ENCODE measurements at regions not wholly inside any gene's neighbourhood (a gene's known extent, or its start where the extent isn't known, plus 50 kb on each side); places are given as distances from the start of the nearest gene placed in this dataset.

DNA sequence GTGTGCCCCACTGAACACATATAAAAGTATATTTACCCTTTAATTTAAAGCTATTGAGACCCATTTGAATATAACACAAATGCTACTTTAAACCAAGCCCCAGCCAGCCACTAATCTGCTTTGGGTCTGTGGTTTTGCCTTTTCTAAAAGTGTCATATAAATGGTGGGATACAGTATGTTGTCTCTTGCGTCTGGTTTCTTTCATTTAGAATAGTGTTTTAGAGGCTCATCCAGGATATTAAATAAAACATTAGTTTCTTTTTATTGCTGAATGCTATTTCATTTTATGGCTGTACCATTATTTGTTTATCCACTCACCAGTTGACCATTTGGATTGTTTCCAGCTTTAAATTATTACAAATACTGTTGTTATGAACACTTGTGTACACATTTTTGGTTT, 290.5 kb upstream of the SORL1-AS1 start:
- TF ChIP-seq POLR2A (IDR thresholded peaks at IDR 0.05), result no peak
- TF ChIP-seq, protein P1, sequence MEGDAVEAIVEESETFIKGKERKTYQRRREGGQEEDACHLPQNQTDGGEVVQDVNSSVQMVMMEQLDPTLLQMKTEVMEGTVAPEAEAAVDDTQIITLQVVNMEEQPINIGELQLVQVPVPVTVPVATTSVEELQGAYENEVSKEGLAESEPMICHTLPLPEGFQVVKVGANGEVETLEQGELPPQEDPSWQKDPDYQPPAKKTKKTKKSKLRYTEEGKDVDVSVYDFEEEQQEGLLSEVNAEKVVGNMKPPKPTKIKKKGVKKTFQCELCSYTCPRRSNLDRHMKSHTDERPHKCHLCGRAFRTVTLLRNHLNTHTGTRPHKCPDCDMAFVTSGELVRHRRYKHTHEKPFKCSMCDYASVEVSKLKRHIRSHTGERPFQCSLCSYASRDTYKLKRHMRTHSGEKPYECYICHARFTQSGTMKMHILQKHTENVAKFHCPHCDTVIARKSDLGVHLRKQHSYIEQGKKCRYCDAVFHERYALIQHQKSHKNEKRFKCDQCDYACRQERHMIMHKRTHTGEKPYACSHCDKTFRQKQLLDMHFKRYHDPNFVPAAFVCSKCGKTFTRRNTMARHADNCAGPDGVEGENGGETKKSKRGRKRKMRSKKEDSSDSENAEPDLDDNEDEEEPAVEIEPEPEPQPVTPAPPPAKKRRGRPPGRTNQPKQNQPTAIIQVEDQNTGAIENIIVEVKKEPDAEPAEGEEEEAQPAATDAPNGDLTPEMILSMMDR (IDR thresholded peaks at IDR 0.05), result no peak
